Epithelial cell of proximal tubule (primary cell): ENCODE measurements at regions not wholly inside any gene's neighbourhood (a gene's known extent, or its start where the extent isn't known, plus 50 kb on each side); places are given as distances from the start of the nearest gene placed in this dataset.

Source experiments
- DNase-seq: peaks from one replicate; pipeline ENCODE4 v3.0.0-alpha.2; 2011; ENCODE audit warnings: low read depth
- H3K4me3 ChIP-seq: 2 replicates; pipeline ENCODE4 v1.5.1; 2011; ENCODE audit warnings: low read depth, mild to moderate bottlenecking, low read length
- CTCF ChIP-seq: conservative IDR thresholded peaks from 2 replicates; pipeline ENCODE4 v1.5.1; 2012; ENCODE audit warnings: low read depth, mild to moderate bottlenecking, low read length

GRCh38 chr6:79842376-79843040 lies 104.8 kb downstream of the ELOVL4 start:
- no peak for TF ChIP-seq CTCF
- DNase-seq = no peak
- no peak overlapping the region for H3K4me3 ChIP-seq

GRCh38 chr6:79841577-79842375 lies 105.6 kb downstream of the ELOVL4 start:
- H3K4me3 ChIP-seq = no peak overlapping the region
- peak; percentile 12 for TF ChIP-seq CTCF
- DNase-seq = no peak

- DNase-seq = no peak
- H3K4me3 ChIP-seq = no peak overlapping the region
- TF ChIP-seq CTCF = no peak
Observed at GRCh38 chr6:79838851-79839250, 108.5 kb downstream of the ELOVL4 start.

GRCh38 chr6:79833964-79834284 lies 113.4 kb downstream of the ELOVL4 start:
- DNase-seq = no peak
- no peak overlapping the region for H3K4me3 ChIP-seq

GRCh38 chr6:79833264-79833963 lies 113.9 kb downstream of the ELOVL4 start:
- TF ChIP-seq CTCF = no peak
- H3K4me3 ChIP-seq = no peak overlapping the region
- DNase-seq = no peak

More at GRCh38 chr6:79833964-79834284, 113.4 kb downstream of the ELOVL4 start:
- TF ChIP-seq CTCF = no peak

- no peak overlapping the region for H3K4me3 ChIP-seq
- no peak for TF ChIP-seq CTCF
- no peak for DNase-seq
Observed at GRCh38 chr6:79832723-79833122, 114.6 kb downstream of the ELOVL4 start.

- DNase-seq = no peak
- no peak overlapping the region for H3K4me3 ChIP-seq
- no peak for TF ChIP-seq CTCF
Observed at GRCh38 chr6:79824202-79824601, 123.2 kb downstream of the ELOVL4 start.
